Left cardiac atrium (tissue), 4 donors: ENCODE measurements at regions not wholly inside any gene's neighbourhood (a gene's known extent, or its start where the extent isn't known, plus 50 kb on each side); places are given as distances from the start of the nearest gene placed in this dataset.

Experiments used
- ATAC-seq, 2 donors: fragments of 200-7000 bp; cut with Tn5 transposase; one replicate each; pipeline ENCODE4 v1.9.1; 2020; ENCODE audit warnings: mild to moderate bottlenecking in 2 of 2, moderate library complexity in 2 of 2
- DNase-seq: peaks from one replicate; pipeline ENCODE4 v3.0.0-alpha.2; 2020
- intact Hi-C, 2 donors: fragments of 100-400 bp; cut with DNase I; formaldehyde crosslinking; loops; one replicate each; pipeline versions ENCODE4 v1.14.1 to v1.15.1; 2022 to 2023
- donor health status: DM: no; HTN: yes; CAD: no.
- donor health status: DM: no; HTN: yes; CAD: no; lungs with severe emphysema.
- donor health status: DM: yes; HTN: yes; CAD: no.
- donor health status: Dilated cardiomyopathy.

DNA sequence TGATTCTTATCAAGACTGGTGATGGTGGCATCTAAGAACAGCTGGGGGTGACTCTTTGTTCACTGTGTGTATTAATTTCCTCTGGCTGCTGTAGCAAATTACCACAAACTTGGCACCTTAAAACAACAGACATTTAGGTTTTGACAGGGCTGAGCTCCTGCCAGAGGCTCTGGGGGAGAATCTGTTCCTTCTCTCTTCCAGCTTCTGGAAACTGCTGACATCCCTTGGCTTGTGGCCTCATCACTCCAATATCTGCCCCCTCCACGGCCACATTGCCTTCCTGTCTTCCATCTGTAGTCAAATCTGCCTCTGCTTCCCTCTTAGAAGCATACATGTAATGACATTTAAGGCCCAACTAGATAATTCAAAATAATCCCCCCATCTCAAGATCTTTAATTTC lies 274.9 kb downstream of the PRL start:
- ATAC-seq (no peak), DNase-seq (no peak)
- intact Hi-C loops, result no loop called here

DNA sequence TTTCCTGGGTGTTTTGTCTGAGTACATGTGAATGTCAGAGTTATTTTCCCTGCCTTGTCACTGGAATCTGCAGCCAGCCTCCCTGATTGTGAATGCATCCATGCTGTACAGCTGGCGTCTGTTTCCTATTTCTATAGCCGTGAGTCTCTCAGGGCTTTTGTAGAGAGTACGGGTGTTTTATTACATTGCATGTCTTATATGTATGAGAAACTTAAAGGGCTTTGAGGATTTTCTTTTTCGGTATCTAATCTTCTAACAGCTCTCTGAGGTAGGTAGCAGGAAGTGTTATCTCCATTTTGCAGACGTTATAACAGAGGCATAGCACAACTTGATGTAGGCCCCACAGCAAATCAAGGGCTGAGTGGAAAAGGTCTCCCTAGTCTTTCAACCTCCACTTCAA lies 272.9 kb downstream of the PRL start:
- no peak for ATAC-seq
- DNase-seq, result no peak
- intact Hi-C loops, result no loop called here

DNA sequence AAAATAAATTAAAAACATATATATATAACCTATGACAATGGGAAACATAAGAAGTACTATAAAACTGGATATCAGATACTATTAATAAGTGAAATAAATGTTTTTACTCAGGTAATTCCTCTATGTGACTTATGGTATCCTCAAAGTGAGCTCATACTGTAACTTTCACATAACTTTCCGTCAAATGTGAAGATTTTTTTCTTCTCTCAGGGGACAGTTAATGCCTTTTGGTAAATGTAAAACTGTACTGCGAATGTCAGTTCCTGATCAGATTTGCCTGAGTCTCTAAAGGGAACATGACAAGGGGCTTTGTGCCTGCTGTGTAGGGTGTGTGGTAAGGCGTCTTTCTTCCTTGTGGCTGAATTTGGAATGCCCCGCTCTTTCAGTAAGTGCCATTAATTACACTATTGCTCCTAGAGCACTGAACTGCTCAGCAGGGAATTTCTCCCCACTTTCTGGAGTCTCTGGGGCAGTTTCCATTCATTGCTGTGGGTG lies 271.8 kb downstream of the PRL start:
- intact Hi-C loops, result no loop called here
- DNase-seq (no peak), ATAC-seq (no peak)

DNA sequence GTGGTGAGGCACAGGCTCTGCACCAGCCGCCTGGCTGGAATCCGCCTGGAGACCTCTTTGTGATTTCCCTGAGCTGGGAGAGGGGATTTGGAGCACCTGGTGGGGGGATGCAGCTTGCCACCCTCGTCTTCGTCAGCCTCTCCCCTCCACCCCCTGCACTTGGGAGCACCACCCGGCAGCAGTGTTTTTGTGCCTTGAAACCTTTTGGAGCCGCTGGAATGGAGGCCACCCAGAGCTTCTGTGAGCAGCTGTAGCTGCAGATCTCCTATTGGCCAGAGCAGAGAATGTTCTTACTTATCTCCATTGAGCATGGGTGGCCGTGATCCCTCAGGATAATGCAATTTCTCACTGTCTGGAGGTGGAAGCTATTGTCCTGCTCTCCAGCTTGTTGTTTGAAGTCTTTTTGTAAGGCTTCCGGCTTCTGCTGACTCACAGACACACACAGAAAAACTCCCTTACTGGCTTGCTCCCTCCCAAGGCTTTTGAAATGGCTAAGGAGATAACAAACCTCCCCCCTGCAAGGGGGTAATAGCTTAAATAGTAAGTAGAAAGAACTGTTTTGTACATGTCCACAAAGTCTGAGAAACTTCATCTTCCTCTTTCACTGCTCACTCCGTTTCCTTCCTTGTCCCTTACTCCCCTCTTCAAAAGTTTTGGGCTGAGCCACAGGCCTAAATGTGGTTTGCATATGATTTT lies 271.2 kb downstream of the PRL start:
- DNase-seq, result no peak
- intact Hi-C loops, result no loop called here
- peak; percentile 46 to 80 for ATAC-seq

DNA sequence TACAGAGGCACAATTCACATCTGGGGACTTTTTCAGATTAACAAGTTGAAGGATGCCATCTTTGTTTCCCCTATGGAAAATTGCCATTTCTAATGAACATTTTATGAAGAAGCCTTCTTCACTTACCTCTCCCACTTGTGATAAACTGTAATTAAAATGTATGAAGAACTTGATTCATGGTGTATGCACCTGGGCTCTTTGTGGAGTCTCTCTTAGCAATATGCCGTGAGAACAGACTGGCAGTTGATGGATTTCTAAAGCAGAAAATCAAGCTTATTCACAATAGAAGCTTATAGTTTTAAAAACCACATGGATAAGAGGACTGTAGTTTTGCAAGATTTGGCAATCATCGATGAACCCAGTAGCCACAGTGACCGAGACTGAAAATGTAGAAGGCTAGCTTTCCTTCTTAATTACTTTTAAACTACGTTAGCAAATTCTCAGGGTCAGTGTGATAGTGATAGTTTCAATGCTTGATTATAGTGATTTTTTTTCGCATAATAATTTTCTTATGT lies 270.6 kb downstream of the PRL start:
- DNase-seq, result no peak
- no peak for ATAC-seq
- intact Hi-C loops, result no loop called here

DNA sequence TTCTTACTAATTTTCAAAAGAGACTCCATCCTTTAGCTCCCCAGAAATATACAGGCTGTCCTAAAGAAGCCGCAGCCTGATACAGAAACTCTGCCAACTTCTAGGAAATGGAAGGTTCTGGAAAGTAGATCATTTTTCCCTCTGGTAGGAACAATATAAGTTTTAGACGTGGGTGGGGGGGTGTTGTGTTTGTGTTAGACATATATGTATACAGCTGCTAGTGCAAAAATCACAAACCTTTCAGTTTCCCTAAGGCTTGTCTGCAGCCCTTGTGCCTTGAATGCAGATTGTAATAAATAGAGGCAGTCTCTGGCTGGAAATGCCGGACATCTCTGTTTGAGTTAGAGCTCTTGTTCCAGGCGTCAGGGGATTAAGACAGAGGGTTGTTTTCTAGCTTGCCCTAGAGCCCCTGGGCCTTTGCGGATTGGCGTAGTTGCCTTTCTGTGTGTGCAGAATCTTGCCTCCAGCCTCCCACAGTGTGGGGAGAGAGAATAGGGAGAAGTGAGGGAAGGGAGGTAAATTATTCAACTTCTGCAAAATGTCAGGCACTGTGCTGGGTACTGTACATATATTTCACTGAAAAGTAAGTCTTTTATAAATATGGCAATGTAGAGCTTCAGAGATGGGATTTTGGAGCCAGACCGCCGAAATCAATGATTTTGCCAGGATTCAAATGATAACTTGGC lies 269.7 kb downstream of the PRL start:
- ATAC-seq (no peak), DNase-seq (no peak)
- intact Hi-C loops, result no loop called here

DNA sequence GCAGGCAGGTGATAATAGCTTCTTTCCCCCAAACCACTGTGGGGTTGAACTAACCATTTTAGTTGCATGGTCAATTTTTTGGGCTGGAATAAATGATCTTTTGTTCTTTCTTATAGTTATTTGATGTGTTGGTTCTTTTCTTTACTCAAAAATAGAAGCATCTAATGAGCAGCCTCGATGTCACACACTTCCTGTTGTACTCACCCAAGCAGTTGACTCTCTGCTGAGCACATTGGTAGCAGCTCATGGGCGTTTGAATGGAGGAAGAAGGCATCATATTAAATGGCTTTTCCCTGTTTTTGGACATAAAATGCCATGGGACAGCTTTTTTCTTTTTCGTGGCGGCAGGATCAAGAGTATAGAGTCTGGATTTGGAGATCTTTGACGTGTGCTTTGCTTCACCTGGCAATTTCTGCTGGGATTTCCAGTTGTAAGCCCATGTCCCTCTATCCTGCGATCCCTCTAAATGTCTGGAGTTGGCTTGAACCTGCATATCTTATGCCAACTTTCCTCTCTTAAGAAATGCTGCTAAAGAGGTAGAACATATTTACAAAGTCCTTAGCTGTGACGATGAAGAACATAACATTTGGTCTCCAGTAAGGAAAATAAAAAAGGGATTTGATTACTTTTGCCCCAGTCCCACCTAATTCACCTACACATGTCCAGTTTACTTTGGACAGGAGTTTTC lies 268.3 kb downstream of the PRL start:
- DNase-seq (no peak), ATAC-seq (no peak)
- intact Hi-C loops, result no loop called here

DNA sequence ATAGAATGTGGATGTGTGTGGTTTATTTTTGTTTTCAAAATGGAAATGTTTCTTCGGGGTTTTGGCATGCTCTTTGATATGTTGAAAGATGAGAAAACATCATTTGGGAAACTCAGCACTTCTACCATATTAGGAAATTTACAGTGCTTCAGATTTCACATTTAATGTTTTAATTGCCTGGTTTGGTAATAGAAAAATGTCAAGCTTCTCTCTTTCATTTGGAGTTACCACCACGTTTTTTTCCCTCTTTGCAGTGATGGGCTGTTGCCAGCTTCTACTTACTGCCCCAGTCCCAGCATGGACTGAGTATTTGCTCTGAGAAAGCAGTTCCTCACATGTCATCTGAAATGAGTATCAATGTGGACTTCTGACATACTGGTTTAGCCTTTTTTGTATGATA lies 267.7 kb downstream of the PRL start:
- DNase-seq (no peak), ATAC-seq (peak in 1 of 2 donors; percentile 23)
- intact Hi-C loops, result no loop called here

DNA sequence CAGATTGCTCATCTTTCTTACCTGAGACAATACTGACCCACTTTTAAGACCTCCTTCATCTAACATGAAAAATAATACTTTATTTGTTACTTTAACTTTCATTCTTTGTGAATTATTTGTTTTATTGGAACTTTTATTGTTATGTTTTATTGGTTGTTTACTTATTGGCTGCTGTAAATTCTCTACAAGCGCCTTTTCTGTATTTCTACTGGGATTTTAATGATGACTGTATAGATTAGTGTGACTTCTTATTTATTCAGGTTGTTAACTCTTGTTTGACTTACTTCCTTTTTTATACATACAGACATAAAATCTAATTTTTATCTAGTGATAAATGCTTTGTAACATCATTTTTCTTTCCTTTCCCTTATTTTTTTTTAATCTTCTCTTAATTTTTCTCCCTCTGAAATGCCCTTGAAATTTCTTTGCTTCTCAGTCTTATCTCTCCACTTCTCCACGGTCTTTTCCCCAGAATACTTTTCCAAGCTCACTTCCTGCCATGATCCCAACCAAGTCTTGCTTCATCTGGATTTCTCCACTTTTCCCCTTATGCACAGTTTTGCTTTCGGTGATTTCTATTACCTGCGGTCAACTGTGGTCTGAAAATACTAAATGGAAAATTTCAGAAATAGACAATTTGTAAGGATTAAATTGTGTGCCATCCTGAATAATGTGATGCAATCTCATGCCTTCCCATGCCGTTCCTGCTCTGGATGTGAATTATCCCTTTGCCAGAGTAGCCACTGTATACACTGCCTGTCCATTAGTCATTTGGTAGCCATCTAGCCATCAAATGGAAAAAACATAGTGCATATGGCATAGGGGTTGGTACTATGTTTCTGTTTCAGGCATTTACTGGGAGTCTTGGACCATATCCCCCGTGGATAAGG lies 265.9 kb downstream of the PRL start:
- intact Hi-C loops, result no loop called here
- DNase-seq (no peak), ATAC-seq (no peak)

DNA sequence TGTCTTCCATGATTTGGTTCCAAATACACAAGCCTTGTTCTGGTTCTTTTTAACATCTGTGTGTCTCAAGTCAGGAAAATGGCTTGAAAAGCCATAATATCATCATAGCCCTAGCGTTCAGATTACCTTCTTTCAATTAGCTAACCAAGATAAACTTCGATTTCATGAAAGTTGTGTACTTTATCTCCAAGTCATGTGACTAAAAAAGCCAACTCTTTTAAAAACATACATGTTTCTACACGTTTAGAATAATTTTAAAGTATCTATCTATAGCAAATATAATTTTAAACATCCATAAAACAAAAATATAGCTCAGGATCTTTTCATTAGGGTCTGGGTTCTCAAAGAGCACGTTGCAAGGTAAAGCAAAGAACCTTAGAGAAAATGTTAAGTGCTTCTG lies 261.1 kb downstream of the PRL start:
- DNase-seq (no peak), ATAC-seq (no peak)
- intact Hi-C loops, result no loop called here

DNA sequence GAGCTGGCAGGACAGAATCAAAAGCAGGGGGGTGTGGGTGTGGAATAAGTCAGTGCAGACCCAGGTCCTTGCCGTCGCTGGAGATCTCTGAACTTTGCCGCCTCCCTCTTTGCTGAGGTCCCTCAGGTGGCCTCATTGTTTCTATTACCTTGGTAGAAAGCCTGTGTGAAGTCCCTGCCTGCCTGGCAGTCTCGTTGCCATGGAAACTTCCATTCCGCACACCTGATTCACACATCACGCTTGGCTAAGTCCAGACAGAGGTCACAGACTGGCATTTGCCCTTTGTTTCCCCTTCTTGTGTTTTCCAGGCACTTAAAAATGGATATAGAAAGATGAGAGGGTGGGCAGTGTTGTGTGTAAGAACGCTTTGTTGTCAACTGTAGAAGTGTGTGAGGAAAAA lies 260.6 kb downstream of the PRL start:
- ATAC-seq (peak in 1 of 2 donors; percentile 47), DNase-seq (no peak)
- intact Hi-C loops, result no loop called here

DNA sequence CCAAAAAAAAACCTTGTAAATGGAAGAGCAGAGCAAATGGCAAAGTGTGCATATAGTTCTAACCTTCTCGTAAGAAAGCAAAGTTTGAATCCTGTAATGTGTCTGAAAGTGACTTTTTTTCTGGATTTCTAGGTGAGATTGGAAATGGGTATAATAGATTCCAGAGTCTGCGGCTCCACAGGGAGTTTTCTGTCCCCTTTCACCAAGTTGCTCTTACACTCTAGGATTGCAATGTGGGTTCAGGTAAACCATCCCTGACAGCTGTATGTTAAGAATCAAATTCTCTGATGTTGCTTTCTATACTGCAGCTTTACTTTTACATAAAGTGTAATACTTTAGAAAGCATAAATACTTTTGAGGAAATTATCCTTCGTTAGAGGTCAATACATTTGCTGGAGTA lies 260.1 kb downstream of the PRL start:
- ATAC-seq (no peak), DNase-seq (no peak)
- intact Hi-C loops, result no loop called here

DNA sequence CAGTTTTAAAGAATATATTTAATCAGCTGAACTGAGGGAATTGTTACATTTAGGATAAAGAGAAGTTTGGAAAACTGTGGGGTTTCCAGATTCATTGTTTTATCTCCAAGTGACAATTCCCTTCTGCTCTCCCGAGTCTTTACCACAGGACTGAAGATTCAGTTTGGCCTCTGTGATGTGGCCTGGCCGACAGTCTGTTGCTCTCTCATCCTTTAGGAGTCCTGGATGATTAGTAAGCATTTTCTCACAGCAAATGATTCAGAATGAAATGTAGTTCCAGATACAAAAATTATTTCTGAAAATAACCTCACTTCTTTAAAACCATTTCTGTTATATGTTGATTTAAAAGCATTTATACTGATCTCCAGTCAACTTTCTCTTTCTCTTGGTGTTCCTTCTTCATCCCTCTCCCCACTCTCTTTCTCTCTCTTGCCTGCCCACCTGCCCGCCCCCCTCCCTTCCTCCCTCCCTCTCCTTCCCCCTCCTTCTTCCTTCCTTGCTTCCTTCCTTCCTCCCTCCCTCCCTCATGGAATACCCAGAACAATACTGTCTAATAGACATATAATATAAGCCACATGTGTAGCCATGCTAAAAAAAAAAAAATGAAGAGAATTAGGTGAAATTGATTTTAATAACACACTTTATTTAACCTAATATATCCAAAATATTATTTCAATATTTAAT lies 254.9 kb downstream of the PRL start:
- intact Hi-C loops, result no loop called here
- ATAC-seq, result peak in 1 of 2 donors; percentile 44
- DNase-seq, result no peak

DNA sequence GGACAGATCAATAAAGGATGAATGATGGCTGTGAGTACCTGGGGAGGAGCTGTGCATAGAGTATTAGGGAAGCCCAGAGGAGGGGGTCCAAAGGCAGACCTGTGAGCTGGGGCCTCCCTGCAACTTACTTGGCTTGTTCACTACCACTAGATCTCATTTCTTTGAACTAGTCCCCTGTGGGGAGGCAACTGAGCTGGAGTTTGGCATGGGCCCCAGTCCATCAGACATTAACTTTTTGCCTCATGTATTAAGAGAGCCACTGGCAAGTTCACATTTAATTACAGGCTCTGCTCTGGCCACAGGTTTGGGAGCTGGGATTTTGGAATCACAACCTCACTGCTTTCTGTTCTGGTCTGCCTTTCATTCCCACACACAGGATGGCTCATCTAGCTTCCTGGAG lies 254.1 kb downstream of the PRL start:
- intact Hi-C loops, result no loop called here
- ATAC-seq (peak; percentile 18 to 58), DNase-seq (peak; percentile 35)

DNA sequence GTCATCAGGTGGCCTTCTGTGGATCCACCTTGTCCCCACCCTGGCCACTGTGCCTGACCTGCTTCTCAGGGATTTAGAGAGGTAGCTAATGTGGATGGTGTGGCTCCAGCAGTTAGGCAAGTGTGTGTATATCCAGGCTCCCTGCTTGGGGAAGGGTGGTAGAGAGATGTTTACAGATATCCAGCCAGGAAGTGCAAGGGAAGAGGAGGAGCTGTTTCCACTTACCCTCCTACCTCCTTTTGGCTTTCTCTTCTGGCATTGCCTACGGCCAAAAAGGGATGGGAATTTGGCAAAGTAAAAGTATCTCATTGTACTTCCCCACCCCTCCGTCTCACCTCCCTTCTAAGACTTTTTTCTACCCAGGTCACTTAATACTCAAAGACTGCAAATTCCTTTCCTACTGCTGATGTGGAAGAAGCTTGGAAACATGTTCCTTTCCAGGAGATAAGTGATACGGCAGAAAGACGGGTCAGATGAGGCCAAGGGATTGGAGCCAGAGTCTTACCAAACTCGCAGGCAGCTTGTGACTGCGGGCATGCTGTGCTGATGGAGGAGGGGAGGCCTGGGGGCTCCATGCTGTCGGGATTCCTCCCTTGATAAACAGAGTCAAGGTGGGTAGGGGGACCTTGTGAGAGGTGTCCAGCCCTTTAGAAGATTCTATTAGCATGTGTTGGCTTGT lies 253.4 kb downstream of the PRL start:
- DNase-seq (peak; percentile 54), ATAC-seq (peak; percentile 71 to 83)
- intact Hi-C loops, result no loop called here

DNA sequence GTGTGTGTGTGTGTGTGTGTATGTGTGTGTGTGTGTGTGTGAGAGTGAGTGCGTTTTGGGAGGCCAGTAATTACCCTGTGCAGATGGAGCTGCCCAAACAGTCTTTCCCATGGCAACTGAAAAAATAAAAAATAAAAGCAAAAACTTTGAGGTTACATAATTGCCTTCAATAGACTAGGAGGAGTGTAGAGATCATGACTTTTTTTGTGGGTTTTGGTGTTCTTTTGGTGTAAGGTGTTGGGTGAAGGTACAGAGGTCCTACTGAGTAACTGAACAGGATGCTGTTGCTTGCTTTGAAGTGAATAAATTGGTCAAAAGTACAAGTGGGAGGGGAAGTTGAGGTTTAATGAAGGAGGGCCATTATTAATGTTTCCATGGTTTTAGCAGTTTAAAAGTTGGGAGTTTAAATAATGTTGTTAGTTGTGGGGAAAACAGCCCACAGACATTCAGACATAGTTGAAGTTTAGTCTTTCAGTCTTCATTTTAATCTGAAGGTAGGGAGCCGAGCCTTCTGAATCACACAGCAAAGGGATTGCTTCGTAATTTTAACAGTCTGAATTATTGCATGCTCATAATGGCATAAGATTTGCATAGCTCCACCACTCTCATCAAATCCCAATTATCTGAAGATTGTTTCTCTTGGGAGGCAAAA lies 251.4 kb downstream of the PRL start:
- intact Hi-C loops, result no loop called here
- ATAC-seq, result no peak
- DNase-seq, result no peak

DNA sequence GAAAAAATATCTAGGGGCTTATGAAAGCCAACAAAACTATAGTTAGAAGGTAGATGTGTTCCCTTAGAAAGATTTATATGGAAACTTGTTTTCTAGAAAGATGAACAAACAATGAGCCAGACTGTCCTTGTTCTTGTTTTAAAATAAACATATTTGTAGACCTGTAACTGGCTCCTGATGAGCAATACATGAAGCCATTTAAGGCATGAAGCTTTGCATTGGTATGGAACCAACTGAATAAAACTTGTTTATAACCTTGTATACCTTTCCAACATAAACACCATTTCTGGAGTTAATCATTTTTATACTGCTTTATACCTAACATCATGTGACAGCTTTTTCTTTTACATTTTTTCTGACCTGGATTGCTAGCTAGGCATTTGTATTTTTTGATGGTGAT lies 247.8 kb downstream of the PRL start:
- DNase-seq (no peak), ATAC-seq (no peak)
- intact Hi-C loops, result no loop called here
